Natural killer cell (primary cell): ENCODE measurements at regions not wholly inside any gene's neighbourhood (a gene's known extent, or its start where the extent isn't known, plus 50 kb on each side); places are given as distances from the start of the nearest gene placed in this dataset.
"Not testable (repeated sequence)": the region's sequence is repeated elsewhere in the genome, so short reads cannot be mapped to it uniquely, and the experiment has no call there.

Experiments
- ATAC-seq, 3 donors: fragments of 150-1000 bp in 2 of 3; fragments of 200-7000 bp in 1 of 3; cut with Tn5 transposase; 1 replicate in 1 of 3; 2 replicates in 2 of 3; pipeline ENCODE4 v1.10.0; 2021; ENCODE audit warnings: mild to moderate bottlenecking in 2 of 3, moderate library complexity in 2 of 3
- DNase-seq, 2 donors: peaks; one replicate each; pipeline versions ENCODE4 v3.0.0 to v3.0.0-alpha.2; 2013 to 2021; ENCODE audit warnings: mixed read lengths in 1 of 2
- H3K27ac ChIP-seq: one replicate; pipeline ENCODE4 v1.5.1; 2013; ENCODE audit warnings: mild to moderate bottlenecking, low read length
- H3K27me3 ChIP-seq: one replicate; pipeline ENCODE4 v1.6.1; 2013; ENCODE audit warnings: low read length; ENCODE audit not compliant: control insufficient read depth, insufficient read depth
- H3K36me3 ChIP-seq: one replicate; pipeline ENCODE4 v1.6.1; 2013; ENCODE audit warnings: low read length; ENCODE audit not compliant: control insufficient read depth, insufficient read depth
- H3K4me1 ChIP-seq: one replicate; pipeline ENCODE4 v1.6.1; 2013; ENCODE audit warnings: low read length; ENCODE audit not compliant: control insufficient read depth, insufficient read depth
- H3K4me3 ChIP-seq: one replicate; pipeline ENCODE4 v1.5.1; 2013; ENCODE audit warnings: low read length
- H3K9me3 ChIP-seq: one replicate; pipeline ENCODE4 v1.6.1; 2013; ENCODE audit warnings: low read length; ENCODE audit not compliant: control insufficient read depth, insufficient read depth
- H3K27ac Mint-ChIP-seq, 2 donors: one replicate each; pipeline ENCODE4 v1.8.0; 2022; ENCODE audit warnings: mild to moderate bottlenecking in 2 of 2, mixed read lengths in 2 of 2, moderate library complexity in 1 of 2
- H3K27me3 Mint-ChIP-seq, 2 donors: one replicate each; pipeline ENCODE4 v1.8.0; 2022; ENCODE audit warnings: low read depth in 2 of 2, mixed read lengths in 2 of 2
- H3K36me3 Mint-ChIP-seq: one replicate; pipeline ENCODE4 v1.8.0; 2022; ENCODE audit warnings: mixed read lengths
- H3K4me1 Mint-ChIP-seq, 2 donors: one replicate each; pipeline ENCODE4 v1.8.0; 2022; ENCODE audit warnings: mixed read lengths in 2 of 2
- H3K4me3 Mint-ChIP-seq: one replicate; pipeline ENCODE4 v1.8.0; 2022; ENCODE audit warnings: mild to moderate bottlenecking, moderate library complexity, mixed read lengths
- H3K9me3 Mint-ChIP-seq, 2 donors: one replicate each; pipeline ENCODE4 v1.8.0; 2022; ENCODE audit warnings: mixed read lengths in 2 of 2
- WGBS: methylation state at CpG from one replicate; pipeline ENCODE4 v1.1.7; 2013; ENCODE audit warnings: missing lambda C conversion rate; ENCODE audit not compliant: insufficient coverage; 5-methylcytosine and 5-hydroxymethylcytosine counted together
- intact Hi-C: fragments of 100-400 bp; cut with micrococcal nuclease; formaldehyde crosslinking; loops from one replicate; pipeline ENCODE4 v1.14.2; 2022
- TF ChIP-seq, protein P1 (sequence below): fragments of 200-600 bp; IDR thresholded peaks from one replicate; pipeline ENCODE4 v1.8.0; 2022; ENCODE audit warnings: antibody characterized with exemption

DNA sequence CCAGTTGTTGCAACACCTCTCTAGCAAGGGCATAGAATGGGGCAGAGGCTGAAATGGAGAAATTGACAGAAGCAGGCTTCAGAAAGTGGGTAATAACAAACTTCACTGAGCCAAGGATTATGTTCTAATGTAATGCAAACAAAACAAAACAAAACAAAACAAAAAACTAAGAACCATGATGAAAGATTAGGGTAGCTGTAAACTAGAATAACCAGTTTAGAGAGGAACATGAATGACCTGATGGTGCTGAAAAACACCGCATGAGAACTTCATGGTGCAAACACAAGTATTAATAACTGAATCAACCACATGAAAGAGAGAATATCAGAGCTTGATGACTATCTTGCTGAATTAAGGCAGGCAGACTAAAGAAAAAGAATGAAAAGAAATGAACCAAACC lies 1707.7 kb downstream of the BRINP3 start:
- H3K9me3 Mint-ChIP-seq = peaks cover 17% of the 10 kb centered on the region in 2 donors
- WGBS = 80% methylated on average over 1 of the region's 1 CpG
- H3K36me3 ChIP-seq = no peaks in the 10 kb centered on the region
- TF ChIP-seq, protein P1, sequence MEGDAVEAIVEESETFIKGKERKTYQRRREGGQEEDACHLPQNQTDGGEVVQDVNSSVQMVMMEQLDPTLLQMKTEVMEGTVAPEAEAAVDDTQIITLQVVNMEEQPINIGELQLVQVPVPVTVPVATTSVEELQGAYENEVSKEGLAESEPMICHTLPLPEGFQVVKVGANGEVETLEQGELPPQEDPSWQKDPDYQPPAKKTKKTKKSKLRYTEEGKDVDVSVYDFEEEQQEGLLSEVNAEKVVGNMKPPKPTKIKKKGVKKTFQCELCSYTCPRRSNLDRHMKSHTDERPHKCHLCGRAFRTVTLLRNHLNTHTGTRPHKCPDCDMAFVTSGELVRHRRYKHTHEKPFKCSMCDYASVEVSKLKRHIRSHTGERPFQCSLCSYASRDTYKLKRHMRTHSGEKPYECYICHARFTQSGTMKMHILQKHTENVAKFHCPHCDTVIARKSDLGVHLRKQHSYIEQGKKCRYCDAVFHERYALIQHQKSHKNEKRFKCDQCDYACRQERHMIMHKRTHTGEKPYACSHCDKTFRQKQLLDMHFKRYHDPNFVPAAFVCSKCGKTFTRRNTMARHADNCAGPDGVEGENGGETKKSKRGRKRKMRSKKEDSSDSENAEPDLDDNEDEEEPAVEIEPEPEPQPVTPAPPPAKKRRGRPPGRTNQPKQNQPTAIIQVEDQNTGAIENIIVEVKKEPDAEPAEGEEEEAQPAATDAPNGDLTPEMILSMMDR = no peak
- ATAC-seq = no peak
- H3K4me1 ChIP-seq = no peaks in the 10 kb centered on the region
- no peaks in the 10 kb centered on the region for H3K27me3 ChIP-seq
- no peaks in the 10 kb centered on the region for H3K27me3 Mint-ChIP-seq
- DNase-seq = no peak
- H3K4me3 Mint-ChIP-seq = no peak overlapping the region
- H3K27ac Mint-ChIP-seq = no peak overlapping the region
- H3K4me3 ChIP-seq = no peak overlapping the region
- H3K4me1 Mint-ChIP-seq = no peaks in the 10 kb centered on the region
- H3K36me3 Mint-ChIP-seq = peaks cover 16% of the 10 kb centered on the region
- intact Hi-C loops = no loop called here
- no peak overlapping the region for H3K27ac ChIP-seq
- H3K9me3 ChIP-seq = peaks cover 14% of the 10 kb centered on the region

DNA sequence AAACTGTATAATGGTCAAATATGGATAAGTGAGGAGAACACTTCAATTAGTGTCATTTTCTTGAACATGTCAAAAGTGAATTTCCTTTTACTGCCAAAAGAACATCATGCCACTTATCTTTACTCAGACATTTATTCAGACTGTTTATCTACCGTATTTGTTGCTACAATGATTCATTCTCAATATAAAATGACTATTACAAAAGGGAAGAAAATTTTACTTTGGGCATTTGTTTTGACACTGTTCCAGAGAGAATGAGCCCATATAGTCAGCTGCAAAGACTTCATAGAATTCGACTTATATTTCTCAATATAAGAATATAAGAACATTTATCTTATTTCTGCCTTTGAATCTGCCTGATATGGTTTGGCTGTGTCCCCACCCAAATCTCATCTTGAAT lies 1699.1 kb downstream of the BRINP3 start:
- H3K27me3 Mint-ChIP-seq = no peaks in the 10 kb centered on the region
- peaks cover 7% of the 10 kb centered on the region for H3K36me3 Mint-ChIP-seq
- no peak for ATAC-seq
- H3K4me3 Mint-ChIP-seq = no peak overlapping the region
- TF ChIP-seq, protein P1 = no peak
- Histone ChIP-seq H3K4me3 (no peak overlapping the region), H3K27me3 (no peaks in the 10 kb centered on the region), H3K4me1 (no peaks in the 10 kb centered on the region), H3K27ac (no peak overlapping the region), H3K9me3 (peaks cover 5% of the 10 kb centered on the region), H3K36me3 (no peaks in the 10 kb centered on the region)
- no peaks in the 10 kb centered on the region for H3K4me1 Mint-ChIP-seq
- intact Hi-C loops = no loop called here
- 100% methylated on average over 1 of the region's 2 CpGs for WGBS
- H3K9me3 Mint-ChIP-seq = peaks cover 6 to 8% of the 10 kb centered on the region in 2 donors
- no peak overlapping the region for H3K27ac Mint-ChIP-seq
- no peak for DNase-seq

DNA sequence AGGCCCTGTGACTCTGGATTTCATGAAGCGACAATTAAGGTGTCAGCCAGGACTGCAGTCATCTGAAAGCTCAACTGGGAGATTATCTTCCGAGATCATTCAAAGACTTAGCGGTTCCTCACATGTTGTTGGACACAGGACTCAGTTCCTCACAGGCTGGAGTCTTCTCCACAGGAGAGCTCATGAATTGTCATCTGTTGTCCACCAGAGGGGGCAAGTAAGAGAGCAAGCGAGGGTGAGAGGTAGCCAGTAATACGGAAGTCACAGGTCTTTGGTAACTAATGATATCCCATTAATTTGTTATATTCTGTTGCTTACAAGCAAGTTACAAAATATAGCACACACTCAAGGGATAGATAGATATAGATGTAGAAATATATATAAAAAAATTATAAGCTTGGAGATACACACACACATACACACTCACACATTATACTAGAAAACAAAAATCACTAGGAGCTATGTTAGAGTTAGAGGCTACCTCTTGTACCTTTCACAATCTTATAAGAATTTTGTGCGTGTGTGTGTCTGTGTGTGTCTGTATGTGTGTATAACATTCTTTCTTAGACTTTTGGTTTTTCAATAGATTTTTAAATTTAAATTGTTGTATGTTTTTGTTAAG lies 1695.3 kb downstream of the BRINP3 start:
- Histone ChIP-seq H3K27me3 (no peaks in the 10 kb centered on the region), H3K4me1 (no peaks in the 10 kb centered on the region), H3K27ac (no peak overlapping the region), H3K36me3 (no peaks in the 10 kb centered on the region), H3K9me3 (no peaks in the 10 kb centered on the region), H3K4me3 (no peak overlapping the region)
- Mint-ChIP-seq H3K4me3 (no peak overlapping the region), H3K27me3 (no peaks in the 10 kb centered on the region), H3K36me3 (peaks cover 4% of the 10 kb centered on the region), H3K27ac (no peak overlapping the region), H3K9me3 (peaks cover 3% of the 10 kb centered on the region in 2 donors), H3K4me1 (no peaks in the 10 kb centered on the region)
- ATAC-seq (no peak), DNase-seq (no peak)
- 76% methylated on average over 3 of the region's 6 CpGs for WGBS
- intact Hi-C loops = no loop called here
- TF ChIP-seq, protein P1 = no peak

DNA sequence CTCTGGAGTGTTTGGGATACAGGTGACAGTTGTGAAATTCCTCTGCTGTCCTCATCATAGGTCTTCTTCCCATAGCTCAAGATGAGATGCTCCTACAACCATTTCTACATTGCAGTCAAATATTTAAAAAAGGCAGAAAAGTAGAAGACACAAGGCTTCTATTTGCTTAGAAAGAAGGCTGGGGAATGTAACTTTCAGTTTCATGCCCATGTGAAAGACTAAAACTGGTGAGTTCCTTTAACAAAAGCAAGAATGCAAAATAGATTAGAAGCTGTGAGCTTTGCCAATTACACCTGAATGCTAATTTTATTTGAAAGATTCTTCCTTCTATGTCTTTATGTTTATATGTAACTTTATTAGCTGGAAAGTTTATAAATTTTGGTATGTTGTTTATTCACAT lies 1682.7 kb downstream of the BRINP3 start:
- ATAC-seq = no peak
- Histone ChIP-seq H3K27ac (no peak overlapping the region), H3K9me3 (peaks cover 3% of the 10 kb centered on the region), H3K4me3 (no peak overlapping the region), H3K27me3 (no peaks in the 10 kb centered on the region), H3K36me3 (no peaks in the 10 kb centered on the region), H3K4me1 (no peaks in the 10 kb centered on the region)
- peaks cover 12% of the 10 kb centered on the region for H3K36me3 Mint-ChIP-seq
- TF ChIP-seq, protein P1 = no peak
- H3K9me3 Mint-ChIP-seq = peaks cover 16 to 18% of the 10 kb centered on the region in 2 donors
- H3K4me1 Mint-ChIP-seq = no peaks in the 10 kb centered on the region
- no peak overlapping the region for H3K27ac Mint-ChIP-seq
- no peaks in the 10 kb centered on the region for H3K27me3 Mint-ChIP-seq
- no peak for DNase-seq
- no peak overlapping the region for H3K4me3 Mint-ChIP-seq
- intact Hi-C loops = no loop called here

DNA sequence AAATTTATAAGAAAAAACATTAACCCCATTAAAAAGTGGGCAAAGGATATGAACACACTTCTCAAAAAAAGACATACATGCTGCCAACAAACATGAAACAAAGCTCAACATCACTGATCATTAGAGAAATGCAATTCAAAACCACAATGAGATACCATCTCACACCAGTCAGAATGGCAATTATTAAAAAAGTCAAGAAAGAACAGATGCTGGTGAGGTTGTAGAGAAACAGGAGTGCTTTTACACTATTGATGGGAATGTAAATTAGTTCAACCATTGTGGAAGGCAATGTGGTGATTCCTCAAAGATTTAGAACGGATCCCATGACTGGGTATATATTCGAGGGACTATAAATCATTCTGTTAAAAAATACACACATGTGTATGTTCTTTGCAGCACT lies 1665.5 kb downstream of the BRINP3 start:
- peaks cover 25 to 27% of the 10 kb centered on the region in 2 donors for H3K9me3 Mint-ChIP-seq
- WGBS = 85% methylated on average over 2 of the region's 2 CpGs
- H3K4me3 Mint-ChIP-seq, H3K36me3 ChIP-seq, H3K4me3 ChIP-seq, H3K4me1 ChIP-seq, ATAC-seq, H3K27ac Mint-ChIP-seq, H3K27me3 ChIP-seq, H3K9me3 ChIP-seq, H3K27me3 Mint-ChIP-seq, H3K27ac ChIP-seq, DNase-seq, intact Hi-C loops, H3K36me3 Mint-ChIP-seq, H3K4me1 Mint-ChIP-seq: not testable (repeated sequence)
